H1 (cell line): ENCODE measurements at regions not wholly inside any gene's neighbourhood (a gene's known extent, or its start where the extent isn't known, plus 50 kb on each side); places are given as distances from the start of the nearest gene placed in this dataset.

Experiments
- ATF3 ChIP-seq: IDR thresholded peaks from 2 replicates; pipeline ENCODE4 v1.6.1; 2011; ENCODE audit warnings: low read depth, mild to moderate bottlenecking, low read length; ENCODE audit not compliant: insufficient read depth
- CBX5 ChIP-seq: fragments of 300-800, 300-1000 bp; sonication (generic); IDR thresholded peaks from 2 replicates; pipeline ENCODE4 v1.7.1; 2016; ENCODE audit warnings: antibody characterized with exemption, low read length, low read depth
- HDAC2 ChIP-seq, 2 experiments: fragments of 300-600 bp in 1 of 2; sonication (generic) in 1 of 2; IDR thresholded peaks; 2 replicates each; pipeline ENCODE4 v1.6.1; 2011 to 2012; ENCODE audit warnings: low read depth in 2 of 2, low read length in 2 of 2, mild to moderate bottlenecking in 2 of 2, moderate library complexity in 2 of 2, borderline replicate concordance in 1 of 2, inconsistent platforms in 1 of 2
- POLR2AphosphoS5 ChIP-seq: IDR thresholded peaks from 2 replicates; pipeline ENCODE4 v1.6.1; 2011; ENCODE audit warnings: low read depth, low read length
- POU5F1 ChIP-seq: IDR thresholded peaks from 2 replicates; pipeline ENCODE4 v1.6.1; 2011; ENCODE audit warnings: low read depth, mild to moderate bottlenecking, low read length, moderate library complexity
- RBBP5 ChIP-seq: IDR thresholded peaks from 2 replicates; pipeline ENCODE4 v1.7.1; 2012; ENCODE audit warnings: low read depth, mild to moderate bottlenecking, inconsistent platforms, low read length, moderate library complexity, borderline replicate concordance
- TF ChIP-seq, protein P1 (sequence below): fragments of 300-600 bp; sonication (generic); IDR thresholded peaks from 2 replicates; pipeline ENCODE4 v1.7.1; 2012; ENCODE audit warnings: low read length, moderate library complexity, mild to moderate bottlenecking, inconsistent platforms; ENCODE audit not compliant: insufficient replicate concordance
- TF ChIP-seq, protein P2 (sequence below): IDR thresholded peaks from 2 replicates; pipeline ENCODE4 v1.6.1; 2012; ENCODE audit warnings: low read length, inconsistent platforms

GRCh38 chr21:38743772-38744529 is 61.8 kb upstream of the ETS2 start (continued):
- TF ChIP-seq, protein P1, sequence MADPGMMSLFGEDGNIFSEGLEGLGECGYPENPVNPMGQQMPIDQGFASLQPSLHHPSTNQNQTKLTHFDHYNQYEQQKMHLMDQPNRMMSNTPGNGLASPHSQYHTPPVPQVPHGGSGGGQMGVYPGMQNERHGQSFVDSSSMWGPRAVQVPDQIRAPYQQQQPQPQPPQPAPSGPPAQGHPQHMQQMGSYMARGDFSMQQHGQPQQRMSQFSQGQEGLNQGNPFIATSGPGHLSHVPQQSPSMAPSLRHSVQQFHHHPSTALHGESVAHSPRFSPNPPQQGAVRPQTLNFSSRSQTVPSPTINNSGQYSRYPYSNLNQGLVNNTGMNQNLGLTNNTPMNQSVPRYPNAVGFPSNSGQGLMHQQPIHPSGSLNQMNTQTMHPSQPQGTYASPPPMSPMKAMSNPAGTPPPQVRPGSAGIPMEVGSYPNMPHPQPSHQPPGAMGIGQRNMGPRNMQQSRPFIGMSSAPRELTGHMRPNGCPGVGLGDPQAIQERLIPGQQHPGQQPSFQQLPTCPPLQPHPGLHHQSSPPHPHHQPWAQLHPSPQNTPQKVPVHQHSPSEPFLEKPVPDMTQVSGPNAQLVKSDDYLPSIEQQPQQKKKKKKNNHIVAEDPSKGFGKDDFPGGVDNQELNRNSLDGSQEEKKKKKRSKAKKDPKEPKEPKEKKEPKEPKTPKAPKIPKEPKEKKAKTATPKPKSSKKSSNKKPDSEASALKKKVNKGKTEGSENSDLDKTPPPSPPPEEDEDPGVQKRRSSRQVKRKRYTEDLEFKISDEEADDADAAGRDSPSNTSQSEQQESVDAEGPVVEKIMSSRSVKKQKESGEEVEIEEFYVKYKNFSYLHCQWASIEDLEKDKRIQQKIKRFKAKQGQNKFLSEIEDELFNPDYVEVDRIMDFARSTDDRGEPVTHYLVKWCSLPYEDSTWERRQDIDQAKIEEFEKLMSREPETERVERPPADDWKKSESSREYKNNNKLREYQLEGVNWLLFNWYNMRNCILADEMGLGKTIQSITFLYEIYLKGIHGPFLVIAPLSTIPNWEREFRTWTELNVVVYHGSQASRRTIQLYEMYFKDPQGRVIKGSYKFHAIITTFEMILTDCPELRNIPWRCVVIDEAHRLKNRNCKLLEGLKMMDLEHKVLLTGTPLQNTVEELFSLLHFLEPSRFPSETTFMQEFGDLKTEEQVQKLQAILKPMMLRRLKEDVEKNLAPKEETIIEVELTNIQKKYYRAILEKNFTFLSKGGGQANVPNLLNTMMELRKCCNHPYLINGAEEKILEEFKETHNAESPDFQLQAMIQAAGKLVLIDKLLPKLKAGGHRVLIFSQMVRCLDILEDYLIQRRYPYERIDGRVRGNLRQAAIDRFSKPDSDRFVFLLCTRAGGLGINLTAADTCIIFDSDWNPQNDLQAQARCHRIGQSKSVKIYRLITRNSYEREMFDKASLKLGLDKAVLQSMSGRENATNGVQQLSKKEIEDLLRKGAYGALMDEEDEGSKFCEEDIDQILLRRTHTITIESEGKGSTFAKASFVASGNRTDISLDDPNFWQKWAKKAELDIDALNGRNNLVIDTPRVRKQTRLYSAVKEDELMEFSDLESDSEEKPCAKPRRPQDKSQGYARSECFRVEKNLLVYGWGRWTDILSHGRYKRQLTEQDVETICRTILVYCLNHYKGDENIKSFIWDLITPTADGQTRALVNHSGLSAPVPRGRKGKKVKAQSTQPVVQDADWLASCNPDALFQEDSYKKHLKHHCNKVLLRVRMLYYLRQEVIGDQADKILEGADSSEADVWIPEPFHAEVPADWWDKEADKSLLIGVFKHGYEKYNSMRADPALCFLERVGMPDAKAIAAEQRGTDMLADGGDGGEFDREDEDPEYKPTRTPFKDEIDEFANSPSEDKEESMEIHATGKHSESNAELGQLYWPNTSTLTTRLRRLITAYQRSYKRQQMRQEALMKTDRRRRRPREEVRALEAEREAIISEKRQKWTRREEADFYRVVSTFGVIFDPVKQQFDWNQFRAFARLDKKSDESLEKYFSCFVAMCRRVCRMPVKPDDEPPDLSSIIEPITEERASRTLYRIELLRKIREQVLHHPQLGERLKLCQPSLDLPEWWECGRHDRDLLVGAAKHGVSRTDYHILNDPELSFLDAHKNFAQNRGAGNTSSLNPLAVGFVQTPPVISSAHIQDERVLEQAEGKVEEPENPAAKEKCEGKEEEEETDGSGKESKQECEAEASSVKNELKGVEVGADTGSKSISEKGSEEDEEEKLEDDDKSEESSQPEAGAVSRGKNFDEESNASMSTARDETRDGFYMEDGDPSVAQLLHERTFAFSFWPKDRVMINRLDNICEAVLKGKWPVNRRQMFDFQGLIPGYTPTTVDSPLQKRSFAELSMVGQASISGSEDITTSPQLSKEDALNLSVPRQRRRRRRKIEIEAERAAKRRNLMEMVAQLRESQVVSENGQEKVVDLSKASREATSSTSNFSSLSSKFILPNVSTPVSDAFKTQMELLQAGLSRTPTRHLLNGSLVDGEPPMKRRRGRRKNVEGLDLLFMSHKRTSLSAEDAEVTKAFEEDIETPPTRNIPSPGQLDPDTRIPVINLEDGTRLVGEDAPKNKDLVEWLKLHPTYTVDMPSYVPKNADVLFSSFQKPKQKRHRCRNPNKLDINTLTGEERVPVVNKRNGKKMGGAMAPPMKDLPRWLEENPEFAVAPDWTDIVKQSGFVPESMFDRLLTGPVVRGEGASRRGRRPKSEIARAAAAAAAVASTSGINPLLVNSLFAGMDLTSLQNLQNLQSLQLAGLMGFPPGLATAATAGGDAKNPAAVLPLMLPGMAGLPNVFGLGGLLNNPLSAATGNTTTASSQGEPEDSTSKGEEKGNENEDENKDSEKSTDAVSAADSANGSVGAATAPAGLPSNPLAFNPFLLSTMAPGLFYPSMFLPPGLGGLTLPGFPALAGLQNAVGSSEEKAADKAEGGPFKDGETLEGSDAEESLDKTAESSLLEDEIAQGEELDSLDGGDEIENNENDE = no peak
- TF ChIP-seq ATF3 (no peak), POU5F1 (no peak), POLR2AphosphoS5 (no peak), HDAC2 (IDR thresholded peaks at IDR 0.05; ENCODE audit: borderline replicate concordance in 1 of 2, low read depth in 2 of 2, low read length in 2 of 2) (no peak), RBBP5 (no peak), CBX5 (no peak)
- TF ChIP-seq, protein P2, sequence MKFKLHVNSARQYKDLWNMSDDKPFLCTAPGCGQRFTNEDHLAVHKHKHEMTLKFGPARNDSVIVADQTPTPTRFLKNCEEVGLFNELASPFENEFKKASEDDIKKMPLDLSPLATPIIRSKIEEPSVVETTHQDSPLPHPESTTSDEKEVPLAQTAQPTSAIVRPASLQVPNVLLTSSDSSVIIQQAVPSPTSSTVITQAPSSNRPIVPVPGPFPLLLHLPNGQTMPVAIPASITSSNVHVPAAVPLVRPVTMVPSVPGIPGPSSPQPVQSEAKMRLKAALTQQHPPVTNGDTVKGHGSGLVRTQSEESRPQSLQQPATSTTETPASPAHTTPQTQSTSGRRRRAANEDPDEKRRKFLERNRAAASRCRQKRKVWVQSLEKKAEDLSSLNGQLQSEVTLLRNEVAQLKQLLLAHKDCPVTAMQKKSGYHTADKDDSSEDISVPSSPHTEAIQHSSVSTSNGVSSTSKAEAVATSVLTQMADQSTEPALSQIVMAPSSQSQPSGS = no peak
